HEK293T (cell line): ENCODE measurements at regions not wholly inside any gene's neighbourhood (a gene's known extent, or its start where the extent isn't known, plus 50 kb on each side); places are given as distances from the start of the nearest gene placed in this dataset.

Experiments
- ARNT ChIP-seq: fragments of 450-650 bp; IDR thresholded peaks from 2 replicates; pipeline ENCODE4 v1.6.1; 2017; ENCODE audit warnings: mild to moderate bottlenecking
- BHLHE40 ChIP-seq: fragments of 450-650 bp; IDR thresholded peaks from 2 replicates; pipeline ENCODE4 v1.6.1; 2016; ENCODE audit warnings: mild to moderate bottlenecking, moderate library complexity, borderline replicate concordance
- CTBP1 ChIP-seq: fragments of 450-650 bp; IDR thresholded peaks from 2 replicates; pipeline ENCODE4 v1.6.1; 2016; ENCODE audit warnings: borderline replicate concordance
- ELF4 ChIP-seq: fragments of 450-650 bp; IDR thresholded peaks from 2 replicates; pipeline ENCODE4 v1.6.1; 2017; ENCODE audit warnings: antibody characterized with exemption
- FOXK2 ChIP-seq: fragments of 450-650 bp; IDR thresholded peaks from 2 replicates; pipeline ENCODE4 v1.6.1; 2016; ENCODE audit warnings: mild to moderate bottlenecking
- HDGF ChIP-seq: fragments of 450-650 bp; IDR thresholded peaks from 2 replicates; pipeline ENCODE4 v1.6.1; 2017; ENCODE audit warnings: antibody characterized with exemption, borderline replicate concordance
- L3MBTL2 ChIP-seq: fragments of 450-650 bp; conservative IDR thresholded peaks from 2 replicates; pipeline ENCODE4 v1.6.1; 2016; ENCODE audit warnings: mild to moderate bottlenecking
- SP1 ChIP-seq: fragments of 450-650 bp; IDR thresholded peaks from 2 replicates; pipeline ENCODE4 v1.6.1; 2017
- SUZ12 ChIP-seq: fragments of 450-650 bp; IDR thresholded peaks from 2 replicates; pipeline ENCODE4 v1.6.1; 2016; ENCODE audit warnings: mild to moderate bottlenecking
- ZNF384 ChIP-seq: fragments of 450-650 bp; IDR thresholded peaks from 2 replicates; pipeline ENCODE4 v1.6.1; 2016
- TF ChIP-seq, protein P1 (sequence below): fragments of 450-650 bp; IDR thresholded peaks from 2 replicates; pipeline ENCODE4 v1.6.1; 2016

DNA sequence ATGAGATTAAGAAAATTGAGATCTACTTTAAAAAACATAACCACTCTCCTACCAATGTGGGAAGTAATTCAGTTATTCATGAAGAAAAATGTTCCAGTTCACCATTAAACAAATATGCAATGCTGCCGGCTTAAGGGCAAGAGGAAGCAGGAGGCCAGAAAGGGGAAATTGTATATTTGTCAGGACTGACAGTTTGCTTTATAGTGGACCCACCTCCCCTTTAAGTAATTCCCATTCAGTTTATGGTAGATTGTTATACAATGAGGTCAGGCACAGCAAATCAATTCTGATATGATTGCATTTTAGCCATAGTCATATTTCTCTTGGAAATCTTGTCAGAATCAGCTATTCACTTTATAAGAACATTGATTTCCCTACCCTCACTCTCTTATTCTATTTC lies 547.8 kb downstream of the FRK start:
- no peak for TF ChIP-seq ARNT
- TF ChIP-seq, protein P1, sequence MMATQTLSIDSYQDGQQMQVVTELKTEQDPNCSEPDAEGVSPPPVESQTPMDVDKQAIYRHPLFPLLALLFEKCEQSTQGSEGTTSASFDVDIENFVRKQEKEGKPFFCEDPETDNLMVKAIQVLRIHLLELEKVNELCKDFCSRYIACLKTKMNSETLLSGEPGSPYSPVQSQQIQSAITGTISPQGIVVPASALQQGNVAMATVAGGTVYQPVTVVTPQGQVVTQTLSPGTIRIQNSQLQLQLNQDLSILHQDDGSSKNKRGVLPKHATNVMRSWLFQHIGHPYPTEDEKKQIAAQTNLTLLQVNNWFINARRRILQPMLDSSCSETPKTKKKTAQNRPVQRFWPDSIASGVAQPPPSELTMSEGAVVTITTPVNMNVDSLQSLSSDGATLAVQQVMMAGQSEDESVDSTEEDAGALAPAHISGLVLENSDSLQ: no peak
- no peak for TF ChIP-seq CTBP1
- TF ChIP-seq SP1: no peak
- TF ChIP-seq FOXK2: no peak
- TF ChIP-seq HDGF: no peak
- no peak for TF ChIP-seq ELF4
- no peak for TF ChIP-seq L3MBTL2
- TF ChIP-seq ZNF384: no peak
- TF ChIP-seq SUZ12: no peak
- TF ChIP-seq BHLHE40: no peak
